DND-41 (cell line): ENCODE measurements at regions not wholly inside any gene's neighbourhood (a gene's known extent, or its start where the extent isn't known, plus 50 kb on each side); places are given as distances from the start of the nearest gene placed in this dataset.

Experiments
- ATAC-seq: fragments of 200-7000 bp; cut with Tn5 transposase; 3 replicates; pipeline ENCODE4 v1.9.1; 2021; ENCODE audit warnings: low read depth; ENCODE audit not compliant: insufficient read depth
- DNase-seq: peaks from one replicate; pipeline ENCODE4 v3.0.0-alpha.2; 2020
- H2AFZ ChIP-seq: 2 replicates; pipeline ENCODE4 v1.6.0; 2012; ENCODE audit warnings: low read depth, low read length
- H3K27ac ChIP-seq: 2 replicates; pipeline ENCODE4 v1.5.1; 2012; ENCODE audit warnings: low read length, inconsistent platforms
- H3K27me3 ChIP-seq: fragments of 200-600 bp; sonication (generic); 2 replicates; pipeline ENCODE4 v1.6.0; 2012; ENCODE audit warnings: low read length, mild to moderate bottlenecking, inconsistent platforms; ENCODE audit not compliant: insufficient read depth, poor library complexity
- H3K36me3 ChIP-seq: 2 replicates; pipeline ENCODE4 v1.5.1; 2012; ENCODE audit warnings: low read length, inconsistent platforms; ENCODE audit not compliant: insufficient read depth
- H3K4me1 ChIP-seq: 2 replicates; pipeline ENCODE4 v1.5.1; 2012; ENCODE audit warnings: mild to moderate bottlenecking, low read length; ENCODE audit not compliant: insufficient read depth
- H3K4me2 ChIP-seq: 2 replicates; pipeline ENCODE4 v1.6.0; 2012; ENCODE audit warnings: mild to moderate bottlenecking, moderate library complexity, low read length, inconsistent platforms; ENCODE audit not compliant: insufficient read depth
- H3K4me3 ChIP-seq, 2 experiments: fragments of 200-600 bp in 1 of 2; shearing (Covaris generic) in 1 of 2; 2 replicates each; pipeline ENCODE4 v1.5.1; 2012 to 2016; ENCODE audit warnings: inconsistent platforms in 2 of 2, low read length in 2 of 2, mild to moderate bottlenecking in 2 of 2, low read depth in 1 of 2, moderate library complexity in 1 of 2
- H3K79me2 ChIP-seq: 2 replicates; pipeline ENCODE4 v1.6.0; 2012; ENCODE audit warnings: low read length, inconsistent platforms; ENCODE audit not compliant: insufficient read depth
- H3K9ac ChIP-seq: 2 replicates; pipeline ENCODE4 v1.6.0; 2012; ENCODE audit warnings: low read depth, mild to moderate bottlenecking, inconsistent platforms, low read length, moderate library complexity
- H3K9me3 ChIP-seq: 2 replicates; pipeline ENCODE4 v1.5.1; 2012; ENCODE audit warnings: low read length, moderate library complexity, mild to moderate bottlenecking, inconsistent platforms; ENCODE audit not compliant: insufficient read depth, severe bottlenecking
- H4K20me1 ChIP-seq: 2 replicates; pipeline ENCODE4 v1.6.0; 2012; ENCODE audit warnings: low read length; ENCODE audit not compliant: insufficient read depth
- CTCF ChIP-seq: IDR thresholded peaks from 2 replicates; pipeline ENCODE4 v1.5.1; 2012; ENCODE audit warnings: borderline replicate concordance, low read length, moderate library complexity, mild to moderate bottlenecking; ENCODE audit not compliant: poor library complexity, severe bottlenecking; ENCODE audit errors: extremely low read depth
- EZH2 ChIP-seq: IDR thresholded peaks from 3 replicates; pipeline ENCODE4 v1.6.1; 2012; ENCODE audit warnings: borderline replicate concordance, low read depth, mild to moderate bottlenecking, moderate library complexity, low read length, inconsistent platforms; ENCODE audit not compliant: severe bottlenecking

DNA sequence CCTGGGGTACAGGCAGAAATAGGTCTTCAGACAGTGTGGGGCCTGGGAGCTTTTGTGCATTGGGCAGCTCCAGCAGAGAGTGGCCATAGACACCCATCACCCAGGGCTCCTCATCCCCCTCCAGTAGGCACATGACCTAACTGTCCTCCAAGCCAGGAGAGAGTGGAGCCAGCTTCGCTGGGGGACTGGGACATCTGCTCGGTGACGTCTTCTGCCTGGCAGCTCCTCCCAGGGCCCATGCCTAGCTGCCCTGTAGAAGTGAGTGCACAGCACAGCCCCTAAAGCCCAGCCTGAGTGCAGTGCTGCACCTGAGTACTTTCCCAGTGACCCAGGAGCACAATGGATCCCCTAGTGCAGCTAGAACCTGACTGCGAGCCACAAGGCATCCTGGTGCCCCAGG is 279.7 kb upstream of the SLC7A11 start:
- H3K4me2 ChIP-seq: no peak overlapping the region
- no peaks in the 10 kb centered on the region for H4K20me1 ChIP-seq
- no peak overlapping the region for H3K4me3 ChIP-seq
- H3K4me1 ChIP-seq: no peaks in the 10 kb centered on the region
- no peaks in the 10 kb centered on the region for H3K9me3 ChIP-seq
- no peaks in the 10 kb centered on the region for H3K27me3 ChIP-seq
- no peak for ATAC-seq
- no peaks in the 10 kb centered on the region for H3K36me3 ChIP-seq
- no peak for TF ChIP-seq CTCF
- DNase-seq: no peak
- no peaks in the 10 kb centered on the region for H3K79me2 ChIP-seq
- no peak overlapping the region for H3K9ac ChIP-seq
- no peak overlapping the region for H2AFZ ChIP-seq
- H3K27ac ChIP-seq: no peak overlapping the region

DNA sequence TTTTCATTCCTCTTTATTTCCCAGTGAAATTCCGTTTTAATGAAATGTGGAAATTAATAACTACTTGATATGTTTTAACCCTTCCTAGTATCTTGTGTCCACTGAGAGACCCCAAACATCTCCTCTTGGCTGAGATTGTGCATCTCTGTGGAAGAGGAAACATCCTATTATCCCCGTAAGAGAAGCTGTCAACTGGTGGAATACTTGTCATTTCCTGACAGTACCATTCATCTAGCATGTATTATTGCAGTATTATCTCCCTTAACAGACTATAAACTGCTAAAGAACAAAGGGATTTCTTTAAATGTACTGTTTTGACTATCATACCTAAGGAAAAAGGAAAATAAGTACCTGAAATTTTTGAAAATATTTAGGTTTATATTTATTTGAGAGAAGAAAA is 277.3 kb upstream of the SLC7A11 start:
- ATAC-seq: no peak
- no peak overlapping the region for H2AFZ ChIP-seq
- no peaks in the 10 kb centered on the region for H3K4me1 ChIP-seq

GRCh38 chr4:138513535-138513934 is 271.4 kb upstream of the SLC7A11 start:
- H3K9me3 ChIP-seq: no peaks in the 10 kb centered on the region
- no peaks in the 10 kb centered on the region for H3K79me2 ChIP-seq
- no peak overlapping the region for H3K9ac ChIP-seq
- ATAC-seq (no peak), DNase-seq (no peak)
- no peak overlapping the region for H2AFZ ChIP-seq
- no peak overlapping the region for H3K4me2 ChIP-seq
- no peaks in the 10 kb centered on the region for H4K20me1 ChIP-seq
- H3K36me3 ChIP-seq: no peaks in the 10 kb centered on the region
- H3K4me1 ChIP-seq: no peaks in the 10 kb centered on the region
- no peak overlapping the region for H3K27ac ChIP-seq
- no peaks in the 10 kb centered on the region for H3K27me3 ChIP-seq
- TF ChIP-seq EZH2: no peak
- TF ChIP-seq CTCF: no peak
- H3K4me3 ChIP-seq: no peak overlapping the region

More for the DNA sequence above, 277.3 kb upstream of the SLC7A11 start:
- Histone ChIP-seq H3K27ac (no peak overlapping the region), H3K9me3 (no peaks in the 10 kb centered on the region), H4K20me1 (no peaks in the 10 kb centered on the region), H3K4me2 (no peak overlapping the region), H3K4me3 (no peak overlapping the region), H3K36me3 (no peaks in the 10 kb centered on the region), H3K79me2 (no peaks in the 10 kb centered on the region), H3K9ac (no peak overlapping the region), H3K27me3 (no peaks in the 10 kb centered on the region)
- TF ChIP-seq EZH2: no peak
- TF ChIP-seq CTCF: no peak
- no peak for DNase-seq

DNA sequence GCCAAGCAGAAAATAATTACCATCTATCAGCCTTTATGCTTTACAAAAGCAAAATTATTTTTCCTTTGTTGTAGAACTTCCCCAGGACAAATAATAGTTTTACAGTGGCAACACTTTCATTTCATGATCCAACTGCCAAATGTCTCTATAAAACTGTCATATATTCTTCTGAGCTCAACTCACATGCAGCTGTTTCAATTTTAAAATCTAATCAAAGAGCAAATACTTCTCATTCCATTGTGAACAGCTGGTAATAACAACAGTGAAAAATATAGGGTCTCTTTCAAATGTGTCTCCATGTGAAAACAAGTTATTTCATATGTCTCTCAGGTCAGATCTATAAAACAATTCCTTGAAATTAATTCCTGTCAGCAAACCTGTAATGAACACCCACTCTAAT is 270.6 kb upstream of the SLC7A11 start:
- no peaks in the 10 kb centered on the region for H3K27me3 ChIP-seq
- ATAC-seq (no peak), DNase-seq (no peak)
- H3K4me2 ChIP-seq: no peak overlapping the region
- H3K9ac ChIP-seq: no peak overlapping the region
- no peaks in the 10 kb centered on the region for H3K4me1 ChIP-seq
- H3K36me3 ChIP-seq: no peaks in the 10 kb centered on the region
- no peak overlapping the region for H3K27ac ChIP-seq
- H4K20me1 ChIP-seq: no peaks in the 10 kb centered on the region
- TF ChIP-seq CTCF (no peak), EZH2 (no peak)
- H3K4me3 ChIP-seq: no peak overlapping the region
- no peaks in the 10 kb centered on the region for H3K79me2 ChIP-seq
- no peaks in the 10 kb centered on the region for H3K9me3 ChIP-seq
- no peak overlapping the region for H2AFZ ChIP-seq
